ENCODE measurements at regions not wholly inside any gene's neighbourhood (a gene's known extent, or its start where the extent isn't known, plus 50 kb on each side); places are given as distances from the start of the nearest gene placed in this dataset.
A peak's percentile ranks its signal among the peaks of the same experiment; 100 is the strongest.

DNA sequence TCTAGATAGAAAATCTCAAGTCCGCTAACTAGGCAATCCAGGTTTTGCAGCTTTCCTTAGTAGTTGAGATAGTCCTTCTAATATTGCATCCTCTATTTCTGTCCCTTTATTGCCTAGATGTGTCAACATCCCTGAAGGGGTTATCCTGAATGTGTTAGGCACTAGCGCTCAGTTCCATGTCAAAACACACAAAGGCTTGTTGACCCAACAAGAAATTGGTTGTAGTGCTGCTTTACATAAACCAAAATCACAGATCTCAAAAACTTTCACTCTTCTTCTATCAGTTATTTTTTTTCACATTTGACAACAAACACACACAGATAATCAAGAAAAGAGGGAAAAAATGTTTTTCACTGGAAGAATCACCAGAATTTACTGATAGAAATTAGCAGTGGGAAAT is 51.4 kb upstream of the SOX2 start:
- TF ChIP-seq, protein P1, sequence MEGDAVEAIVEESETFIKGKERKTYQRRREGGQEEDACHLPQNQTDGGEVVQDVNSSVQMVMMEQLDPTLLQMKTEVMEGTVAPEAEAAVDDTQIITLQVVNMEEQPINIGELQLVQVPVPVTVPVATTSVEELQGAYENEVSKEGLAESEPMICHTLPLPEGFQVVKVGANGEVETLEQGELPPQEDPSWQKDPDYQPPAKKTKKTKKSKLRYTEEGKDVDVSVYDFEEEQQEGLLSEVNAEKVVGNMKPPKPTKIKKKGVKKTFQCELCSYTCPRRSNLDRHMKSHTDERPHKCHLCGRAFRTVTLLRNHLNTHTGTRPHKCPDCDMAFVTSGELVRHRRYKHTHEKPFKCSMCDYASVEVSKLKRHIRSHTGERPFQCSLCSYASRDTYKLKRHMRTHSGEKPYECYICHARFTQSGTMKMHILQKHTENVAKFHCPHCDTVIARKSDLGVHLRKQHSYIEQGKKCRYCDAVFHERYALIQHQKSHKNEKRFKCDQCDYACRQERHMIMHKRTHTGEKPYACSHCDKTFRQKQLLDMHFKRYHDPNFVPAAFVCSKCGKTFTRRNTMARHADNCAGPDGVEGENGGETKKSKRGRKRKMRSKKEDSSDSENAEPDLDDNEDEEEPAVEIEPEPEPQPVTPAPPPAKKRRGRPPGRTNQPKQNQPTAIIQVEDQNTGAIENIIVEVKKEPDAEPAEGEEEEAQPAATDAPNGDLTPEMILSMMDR (conservative IDR thresholded peaks at IDR 0.05; ENCODE audit: control insufficient read depth, insufficient read depth, low read depth, low read length): no peak
- no peak for DNase-seq (ENCODE audit: low read depth)
- H3K4me3 ChIP-seq (ENCODE audit: control insufficient read depth, low read depth, low read length): no peak overlapping the region

- TF ChIP-seq, protein P1 (conservative IDR thresholded peaks at IDR 0.05; ENCODE audit: control insufficient read depth, insufficient read depth, low read depth, low read length): no peak
- H3K4me3 ChIP-seq (ENCODE audit: control insufficient read depth, low read depth, low read length): no peak overlapping the region
- DNase-seq (ENCODE audit: low read depth): no peak
These were observed 74.3 kb upstream of the SOX2 start for GRCh38 chr3:181637456-181637855.

GRCh38 chr3:181637056-181637455 is 74.7 kb upstream of the SOX2 start:
- DNase-seq (ENCODE audit: low read depth): no peak
- H3K4me3 ChIP-seq (ENCODE audit: control insufficient read depth, low read depth, low read length): no peak overlapping the region
- TF ChIP-seq, protein P1 (conservative IDR thresholded peaks at IDR 0.05; ENCODE audit: control insufficient read depth, insufficient read depth, low read depth, low read length): no peak

DNA sequence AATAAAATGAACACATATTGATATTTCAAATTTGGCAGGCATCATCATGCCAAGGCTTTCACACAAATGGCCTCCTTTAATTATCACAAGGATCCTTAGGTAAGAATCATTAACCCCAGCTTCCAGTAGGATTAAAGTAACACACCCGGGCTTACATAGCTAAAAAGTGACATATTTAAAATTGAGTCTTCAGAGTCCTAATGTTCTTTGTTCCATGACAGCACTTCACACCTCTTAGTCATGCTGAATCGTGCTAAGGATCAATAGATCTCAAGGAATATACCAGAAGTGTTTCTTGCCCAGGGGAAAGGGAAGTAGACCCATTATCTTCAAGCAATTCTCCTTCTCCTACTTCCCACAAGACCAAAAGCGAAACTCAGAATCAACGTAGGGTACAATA is 76.6 kb upstream of the SOX2 start:
- TF ChIP-seq, protein P1 (conservative IDR thresholded peaks at IDR 0.05; ENCODE audit: control insufficient read depth, insufficient read depth, low read depth, low read length): no peak
- H3K4me3 ChIP-seq (ENCODE audit: control insufficient read depth, low read depth, low read length): no peak overlapping the region
- no peak for DNase-seq (ENCODE audit: low read depth)

GRCh38 chr3:181633556-181633955 is 78.2 kb upstream of the SOX2 start:
- no peak for DNase-seq (ENCODE audit: low read depth)
- TF ChIP-seq, protein P1 (conservative IDR thresholded peaks at IDR 0.05; ENCODE audit: control insufficient read depth, insufficient read depth, low read depth, low read length): no peak
- H3K4me3 ChIP-seq (ENCODE audit: control insufficient read depth, low read depth, low read length): no peak overlapping the region

- no peak overlapping the region for H3K4me3 ChIP-seq (ENCODE audit: control insufficient read depth, low read depth, low read length)
- no peak for DNase-seq (ENCODE audit: low read depth)
- TF ChIP-seq, protein P1 (conservative IDR thresholded peaks at IDR 0.05; ENCODE audit: control insufficient read depth, insufficient read depth, low read depth, low read length): no peak
These were observed 79.8 kb upstream of the SOX2 start for GRCh38 chr3:181631901-181632300.

GRCh38 chr3:181630853-181631252 is 80.9 kb upstream of the SOX2 start:
- H3K4me3 ChIP-seq (ENCODE audit: control insufficient read depth, low read depth, low read length): no peak overlapping the region
- TF ChIP-seq, protein P1 (conservative IDR thresholded peaks at IDR 0.05; ENCODE audit: control insufficient read depth, insufficient read depth, low read depth, low read length): no peak
- peak; percentile 33 for DNase-seq (ENCODE audit: low read depth)

Measured in fibroblast of mammary gland (primary cell).